H1 (cell line): ENCODE measurements at regions not wholly inside any gene's neighbourhood (a gene's known extent, or its start where the extent isn't known, plus 50 kb on each side); places are given as distances from the start of the nearest gene placed in this dataset.

Experiments used
- CTCF ChIA-PET: fragments of 300-600 bp; sonication (Branson Sonifier 250); formaldehyde crosslinking; loops from one replicate; lab custom pipeline; 2021; ENCODE audit not compliant: partially characterized antibody; lab: Charles Lee
- POLR2A ChIA-PET: fragments of 300-600 bp; sonication (Branson Sonifier 250); formaldehyde crosslinking; loops from one replicate; lab custom pipeline; 2021; ENCODE audit warnings: inconsistent platforms; ENCODE audit not compliant: partially characterized antibody; lab: Charles Lee
- DNase-seq, 2 experiments: peaks; one replicate each; pipeline versions ENCODE4 v3.0.0 to v3.0.0-alpha.2; 2010 to 2022; ENCODE audit warnings: low spot score in 2 of 2, low read depth in 1 of 2, mixed read lengths in 1 of 2
- FAIRE-seq: peaks from 2 replicates; lab custom pipeline; 2011; peaks lifted over from hg19 to GRCh38; lab: Jason Lieb, UNC
- H2AFZ ChIP-seq: 2 replicates; pipeline ENCODE4 v1.8.1; 2012; ENCODE audit warnings: low read length, inconsistent platforms
- H2AK5ac ChIP-seq: 2 replicates; pipeline ENCODE4 v1.6.1; 2013; ENCODE audit warnings: low read depth, low read length
- H2BK120ac ChIP-seq: replicated peaks from 2 replicates; pipeline ENCODE3; 2013; ENCODE audit warnings: low read depth, low read length, inconsistent platforms
- H2BK12ac ChIP-seq: 2 replicates; pipeline ENCODE4 v1.6.1; 2013; ENCODE audit warnings: low read depth, low read length
- H2BK15ac ChIP-seq: 2 replicates; pipeline ENCODE4 v1.6.1; 2013; ENCODE audit warnings: low read length
- H2BK20ac ChIP-seq: 2 replicates; pipeline ENCODE4 v1.6.1; 2013; ENCODE audit warnings: low read length
- H2BK5ac ChIP-seq: 2 replicates; pipeline ENCODE4 v1.6.1; 2013; ENCODE audit warnings: low read depth, low read length
- H3K14ac ChIP-seq: 2 replicates; pipeline ENCODE4 v1.6.1; 2013; ENCODE audit warnings: inconsistent platforms; ENCODE audit not compliant: insufficient read length
- H3K18ac ChIP-seq: 2 replicates; pipeline ENCODE4 v1.6.1; 2013; ENCODE audit warnings: low read length; ENCODE audit errors: extremely low read depth
- H3K23ac ChIP-seq: 2 replicates; pipeline ENCODE4 v1.6.1; 2013; ENCODE audit warnings: inconsistent platforms; ENCODE audit not compliant: insufficient read length
- H3K23me2 ChIP-seq: 2 replicates; pipeline ENCODE4 v1.6.1; 2013; ENCODE audit warnings: low read depth, low read length
- H3K27ac ChIP-seq: 2 replicates; pipeline ENCODE4 v1.6.1; 2011; ENCODE audit warnings: low read depth, low read length, inconsistent platforms
- H3K27me3 ChIP-seq, 4 experiments: replicated peaks in 1 of 4; 1 replicate in 1 of 4; 2 replicates in 3 of 4; pipeline versions ENCODE4 v1.6.1 to v1.8.1; 2011 to 2013; ENCODE audit warnings: low read length in 3 of 4, mild to moderate bottlenecking in 3 of 4, inconsistent platforms in 2 of 4, mixed read lengths in 2 of 4, moderate library complexity in 1 of 4; ENCODE audit not compliant: control insufficient read depth in 3 of 4, insufficient read depth in 3 of 4; ENCODE audit errors: extremely low read depth in 1 of 4
- H3K36me3 ChIP-seq, 4 experiments: 2 replicates each; pipeline versions ENCODE4 v1.6.1 to v1.8.1; 2011 to 2013; ENCODE audit warnings: mild to moderate bottlenecking in 4 of 4, low read length in 3 of 4, moderate library complexity in 2 of 4, control low read depth in 1 of 4, inconsistent platforms in 1 of 4; ENCODE audit not compliant: insufficient read depth in 4 of 4, control insufficient read depth in 2 of 4
- H3K4ac ChIP-seq: replicated peaks from 2 replicates; pipeline ENCODE3; 2013; ENCODE audit warnings: low read length, low read depth, mixed read lengths, inconsistent platforms; ENCODE audit not compliant: insufficient read length
- H3K4me1 ChIP-seq, 4 experiments: replicated peaks in 1 of 4; 1 replicate in 1 of 4; 2 replicates in 3 of 4; pipeline versions ENCODE4 v1.6.1 to v1.8.1; 2011 to 2013; ENCODE audit warnings: low read length in 3 of 4, inconsistent platforms in 2 of 4, mixed read lengths in 1 of 4; ENCODE audit not compliant: insufficient read depth in 4 of 4, control insufficient read depth in 3 of 4
- H3K4me2 ChIP-seq, 2 experiments: 2 replicates each; pipeline versions ENCODE4 v1.6.1 to v1.8.1; 2011 to 2013; ENCODE audit warnings: low read depth in 2 of 2, low read length in 2 of 2, control low read depth in 1 of 2, inconsistent platforms in 1 of 2, mild to moderate bottlenecking in 1 of 2; ENCODE audit not compliant: insufficient read depth in 1 of 2
- H3K4me3 ChIP-seq, 4 experiments: fragments of 200-600, 300-600 bp in 1 of 4; sonication (generic), shearing (Covaris generic), sonication (Bioruptor Twin) in 1 of 4; 2 replicates each; pipeline versions ENCODE4 v1.5.1 to v1.8.1; 2011 to 2016; ENCODE audit warnings: low read length in 4 of 4, low read depth in 3 of 4, control low read depth in 2 of 4, inconsistent platforms in 2 of 4, mild to moderate bottlenecking in 2 of 4, mixed read lengths in 1 of 4, moderate library complexity in 1 of 4; ENCODE audit not compliant: insufficient read depth in 2 of 4; ENCODE audit errors: extremely low read depth in 1 of 4
- H3K56ac ChIP-seq: replicated peaks from 2 replicates; pipeline ENCODE3; 2013; ENCODE audit warnings: low read depth, mild to moderate bottlenecking, mixed read lengths, low read length, inconsistent platforms; ENCODE audit not compliant: insufficient read length
- H3K79me1 ChIP-seq: 2 replicates; pipeline ENCODE4 v1.6.1; 2013; ENCODE audit warnings: low read depth, low read length, control low read depth
- H3K79me2 ChIP-seq, 2 experiments: 2 replicates each; pipeline versions ENCODE4 v1.6.1 to v1.8.1; 2012 to 2013; ENCODE audit warnings: low read length in 2 of 2, mild to moderate bottlenecking in 2 of 2, inconsistent platforms in 1 of 2; ENCODE audit not compliant: insufficient read depth in 2 of 2, control insufficient read depth in 1 of 2
- H3K9ac ChIP-seq, 4 experiments: replicated peaks in 1 of 4; 1 replicate in 1 of 4; 2 replicates in 3 of 4; pipeline versions ENCODE4 v1.6.1 to v1.8.1; 2011 to 2013; ENCODE audit warnings: low read depth in 3 of 4, low read length in 3 of 4, control low read depth in 2 of 4, mild to moderate bottlenecking in 2 of 4, moderate library complexity in 2 of 4, inconsistent platforms in 1 of 4; ENCODE audit errors: extremely low read depth in 1 of 4
- H3K9me3 ChIP-seq, 2 experiments: 2 replicates each; pipeline versions ENCODE4 v1.6.1 to v1.8.1; 2012 to 2013; ENCODE audit warnings: mild to moderate bottlenecking in 2 of 2, moderate library complexity in 2 of 2, control low read depth in 1 of 2, inconsistent platforms in 1 of 2, low read depth in 1 of 2, low read length in 1 of 2, mixed read lengths in 1 of 2; ENCODE audit not compliant: insufficient read depth in 2 of 2
- H4K20me1 ChIP-seq, 2 experiments: replicated peaks in 1 of 2; 2 replicates each; pipeline versions ENCODE3 to v1.8.1; 2011 to 2013; ENCODE audit warnings: inconsistent platforms in 2 of 2, low read length in 2 of 2, mild to moderate bottlenecking in 1 of 2; ENCODE audit not compliant: insufficient read depth in 2 of 2, control insufficient read depth in 1 of 2
- H4K5ac ChIP-seq: 2 replicates; pipeline ENCODE4 v1.6.1; 2013; ENCODE audit warnings: low read length, low read depth, mixed read lengths, inconsistent platforms; ENCODE audit not compliant: insufficient read length
- H4K8ac ChIP-seq: 2 replicates; pipeline ENCODE4 v1.8.0; 2013; ENCODE audit warnings: mild to moderate bottlenecking, moderate library complexity, low read length, inconsistent platforms; ENCODE audit not compliant: insufficient read depth; ENCODE audit errors: extremely low read depth
- H4K91ac ChIP-seq: replicated peaks from 2 replicates; pipeline ENCODE3; 2013; ENCODE audit warnings: low read length, mixed read lengths, inconsistent platforms; ENCODE audit not compliant: insufficient read length
- BCL11A ChIP-seq, 2 experiments: IDR thresholded peaks; one replicate each; pipeline ENCODE4 v1.6.1; 2011; ENCODE audit warnings: low read depth in 2 of 2, low read length in 2 of 2, mild to moderate bottlenecking in 2 of 2
- CBX8 ChIP-seq: fragments of 300-800, 300-1000 bp; sonication (generic); IDR thresholded peaks from 2 replicates; pipeline ENCODE4 v1.7.1; 2016; ENCODE audit warnings: low read depth, low read length, borderline replicate concordance
- CREB1 ChIP-seq: IDR thresholded peaks from 2 replicates; pipeline ENCODE4 v1.6.1; 2012; ENCODE audit warnings: inconsistent platforms
- GTF2F1 ChIP-seq: IDR thresholded peaks from 2 replicates; pipeline ENCODE4 v1.6.1; 2012; ENCODE audit warnings: low read depth, low read length, improper control_type of control experiment, borderline replicate concordance
- HDAC2 ChIP-seq, 2 experiments: fragments of 300-600 bp in 1 of 2; sonication (generic) in 1 of 2; IDR thresholded peaks; 2 replicates each; pipeline ENCODE4 v1.6.1; 2011 to 2012; ENCODE audit warnings: low read depth in 2 of 2, low read length in 2 of 2, mild to moderate bottlenecking in 2 of 2, moderate library complexity in 2 of 2, borderline replicate concordance in 1 of 2, inconsistent platforms in 1 of 2
- HDAC6 ChIP-seq: IDR thresholded peaks from one replicate; pipeline ENCODE4 v1.7.1; 2012; ENCODE audit warnings: low read depth, mild to moderate bottlenecking, inconsistent platforms, low read length, moderate library complexity
- KDM4A ChIP-seq: IDR thresholded peaks from one replicate; pipeline ENCODE4 v1.7.1; 2012; ENCODE audit warnings: low read depth, mild to moderate bottlenecking, moderate library complexity, low read length, inconsistent platforms; ENCODE audit not compliant: severe bottlenecking
- NRF1 ChIP-seq: IDR thresholded peaks from 2 replicates; pipeline ENCODE4 v1.6.1; 2011; ENCODE audit warnings: mild to moderate bottlenecking, low read depth, low read length, improper control_type of control experiment
- RBBP5 ChIP-seq: IDR thresholded peaks from 2 replicates; pipeline ENCODE4 v1.7.1; 2012; ENCODE audit warnings: low read depth, mild to moderate bottlenecking, inconsistent platforms, low read length, moderate library complexity, borderline replicate concordance
- SAP30 ChIP-seq: fragments of 300-600 bp; sonication (generic); IDR thresholded peaks from 2 replicates; pipeline ENCODE4 v1.7.1; 2012; ENCODE audit warnings: low read length, moderate library complexity, mild to moderate bottlenecking, inconsistent platforms; ENCODE audit not compliant: insufficient read depth, insufficient replicate concordance
- SIRT6 ChIP-seq: IDR thresholded peaks from one replicate; pipeline ENCODE4 v1.7.1; 2012; ENCODE audit warnings: low read length, inconsistent platforms
- ZNF274 ChIP-seq: IDR thresholded peaks from 2 replicates; pipeline ENCODE4 v1.7.0; 2012; ENCODE audit warnings: low read length, borderline replicate concordance; ENCODE audit errors: extremely low read depth
- TF ChIP-seq, protein P1 (sequence below), 3 experiments: IDR thresholded peaks; 1 replicate in 2 of 3; 2 replicates in 1 of 3; pipeline versions ENCODE4 v1.5.1 to v1.6.1; 2011; ENCODE audit warnings: low read length in 3 of 3, mild to moderate bottlenecking in 3 of 3, inconsistent platforms in 2 of 3, low read depth in 1 of 3, moderate library complexity in 1 of 3; ENCODE audit not compliant: insufficient read depth in 1 of 3; ENCODE audit errors: control extremely low read depth in 1 of 3

DNA sequence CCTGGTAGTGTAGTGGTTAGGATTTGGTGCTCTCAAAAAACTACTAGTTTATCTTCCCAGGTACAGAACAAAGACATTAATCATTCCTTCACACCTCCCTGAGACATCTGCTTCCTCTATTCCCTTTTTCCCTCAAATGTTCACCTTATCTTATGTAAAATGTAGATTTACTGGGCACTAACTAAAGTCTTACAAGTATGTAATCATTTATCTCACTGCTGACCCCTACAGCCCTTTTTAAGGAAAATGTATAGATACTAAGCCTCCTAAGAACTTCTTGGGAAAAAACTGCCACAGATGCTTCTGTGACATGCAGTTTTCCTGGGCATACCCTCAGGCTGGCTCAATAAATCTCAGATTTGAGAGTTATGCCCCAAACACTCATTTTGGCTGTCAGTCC is 50.8 kb upstream of the NEK7 start:
- Histone ChIP-seq H3K36me3 (no peaks in the 10 kb centered on the region), H4K20me1 (no peaks in the 10 kb centered on the region), H3K23ac (no peak overlapping the region), H2BK20ac (no peak overlapping the region), H3K4ac (no peak overlapping the region), H2AFZ (no peak overlapping the region), H3K27me3 (no peaks in the 10 kb centered on the region), H2BK15ac (no peak overlapping the region), H2BK120ac (no peak overlapping the region), H2AK5ac (no peak overlapping the region), H3K79me1 (no peaks in the 10 kb centered on the region), H4K5ac (no peak overlapping the region), H3K79me2 (no peaks in the 10 kb centered on the region), H3K9ac (no peak overlapping the region), H4K91ac (no peak overlapping the region), H2BK5ac (no peak overlapping the region), H3K56ac (no peak overlapping the region), H3K4me3 (no peak overlapping the region), H3K4me1 (no peaks in the 10 kb centered on the region), H3K27ac (no peak overlapping the region), H2BK12ac (no peak overlapping the region), H3K9me3 (no peaks in the 10 kb centered on the region), H3K18ac (no peak overlapping the region), H3K4me2 (no peak overlapping the region), H4K8ac (no peak overlapping the region), H3K14ac (no peak overlapping the region), H3K23me2 (no peaks in the 10 kb centered on the region)
- CTCF ChIA-PET, result interaction anchor here (0.8 to 1.4 kb wide), 6 partner anchors 8 to 50 kb away, joined by 3 to 4 read pairs (median 4); partner anchors contain the start of gene NEK7
- DNase-seq (no peak), FAIRE-seq (no peak)
- POLR2A ChIA-PET, result no interaction called here
- TF ChIP-seq CREB1 (no peak), SAP30 (no peak), HDAC6 (no peak), KDM4A (no peak), NRF1 (no peak), RBBP5 (no peak), BCL11A (IDR thresholded peaks at IDR 0.05; ENCODE audit: low read depth in 2 of 2, low read length in 2 of 2) (no peak), HDAC2 (IDR thresholded peaks at IDR 0.05; ENCODE audit: borderline replicate concordance in 1 of 2, low read depth in 2 of 2, low read length in 2 of 2) (no peak), CBX8 (no peak), SIRT6 (no peak), ZNF274 (no peak), GTF2F1 (no peak)
- TF ChIP-seq, protein P1, sequence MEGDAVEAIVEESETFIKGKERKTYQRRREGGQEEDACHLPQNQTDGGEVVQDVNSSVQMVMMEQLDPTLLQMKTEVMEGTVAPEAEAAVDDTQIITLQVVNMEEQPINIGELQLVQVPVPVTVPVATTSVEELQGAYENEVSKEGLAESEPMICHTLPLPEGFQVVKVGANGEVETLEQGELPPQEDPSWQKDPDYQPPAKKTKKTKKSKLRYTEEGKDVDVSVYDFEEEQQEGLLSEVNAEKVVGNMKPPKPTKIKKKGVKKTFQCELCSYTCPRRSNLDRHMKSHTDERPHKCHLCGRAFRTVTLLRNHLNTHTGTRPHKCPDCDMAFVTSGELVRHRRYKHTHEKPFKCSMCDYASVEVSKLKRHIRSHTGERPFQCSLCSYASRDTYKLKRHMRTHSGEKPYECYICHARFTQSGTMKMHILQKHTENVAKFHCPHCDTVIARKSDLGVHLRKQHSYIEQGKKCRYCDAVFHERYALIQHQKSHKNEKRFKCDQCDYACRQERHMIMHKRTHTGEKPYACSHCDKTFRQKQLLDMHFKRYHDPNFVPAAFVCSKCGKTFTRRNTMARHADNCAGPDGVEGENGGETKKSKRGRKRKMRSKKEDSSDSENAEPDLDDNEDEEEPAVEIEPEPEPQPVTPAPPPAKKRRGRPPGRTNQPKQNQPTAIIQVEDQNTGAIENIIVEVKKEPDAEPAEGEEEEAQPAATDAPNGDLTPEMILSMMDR (IDR thresholded peaks at IDR 0.05; ENCODE audit: control extremely low read depth in 1 of 3, insufficient read depth in 1 of 3, low read depth in 1 of 3, low read length in 3 of 3), result no peak
